ENCODE measurements at regions not wholly inside any gene's neighbourhood (a gene's known extent, or its start where the extent isn't known, plus 50 kb on each side); places are given as distances from the start of the nearest gene placed in this dataset.
A peak's percentile ranks its signal among the peaks of the same experiment; 100 is the strongest.

DNA sequence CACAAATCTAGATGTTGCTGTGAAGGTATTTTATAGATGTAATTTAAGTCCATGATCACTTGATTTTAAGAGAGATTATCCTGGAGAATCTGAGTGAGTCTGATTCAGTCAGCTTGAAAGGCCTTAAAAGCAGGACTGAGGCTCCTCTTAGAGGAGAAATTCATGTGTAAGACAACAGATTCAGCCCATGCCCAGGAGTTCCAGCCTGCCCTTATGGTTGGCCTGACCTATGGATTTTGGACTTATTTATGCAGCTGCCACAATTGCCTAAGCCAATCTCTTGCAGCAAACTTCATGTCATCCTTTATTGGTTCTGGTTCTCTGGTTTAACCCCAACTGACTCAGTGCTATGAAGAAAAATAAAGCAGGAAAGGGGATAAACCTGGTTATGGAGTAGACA lies 296.5 kb upstream of the RASGRP1 start:
- intact Hi-C loops (cut with DNase I; ENCODE audit: low total_unique reads): no loop called here
- TF ChIP-seq POLR2A (IDR thresholded peaks at IDR 0.05): no peak
- TF ChIP-seq, protein P1, sequence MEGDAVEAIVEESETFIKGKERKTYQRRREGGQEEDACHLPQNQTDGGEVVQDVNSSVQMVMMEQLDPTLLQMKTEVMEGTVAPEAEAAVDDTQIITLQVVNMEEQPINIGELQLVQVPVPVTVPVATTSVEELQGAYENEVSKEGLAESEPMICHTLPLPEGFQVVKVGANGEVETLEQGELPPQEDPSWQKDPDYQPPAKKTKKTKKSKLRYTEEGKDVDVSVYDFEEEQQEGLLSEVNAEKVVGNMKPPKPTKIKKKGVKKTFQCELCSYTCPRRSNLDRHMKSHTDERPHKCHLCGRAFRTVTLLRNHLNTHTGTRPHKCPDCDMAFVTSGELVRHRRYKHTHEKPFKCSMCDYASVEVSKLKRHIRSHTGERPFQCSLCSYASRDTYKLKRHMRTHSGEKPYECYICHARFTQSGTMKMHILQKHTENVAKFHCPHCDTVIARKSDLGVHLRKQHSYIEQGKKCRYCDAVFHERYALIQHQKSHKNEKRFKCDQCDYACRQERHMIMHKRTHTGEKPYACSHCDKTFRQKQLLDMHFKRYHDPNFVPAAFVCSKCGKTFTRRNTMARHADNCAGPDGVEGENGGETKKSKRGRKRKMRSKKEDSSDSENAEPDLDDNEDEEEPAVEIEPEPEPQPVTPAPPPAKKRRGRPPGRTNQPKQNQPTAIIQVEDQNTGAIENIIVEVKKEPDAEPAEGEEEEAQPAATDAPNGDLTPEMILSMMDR (IDR thresholded peaks at IDR 0.05): no peak
- DNase-seq (ENCODE audit: low spot score in 2 of 2): no peak

DNA sequence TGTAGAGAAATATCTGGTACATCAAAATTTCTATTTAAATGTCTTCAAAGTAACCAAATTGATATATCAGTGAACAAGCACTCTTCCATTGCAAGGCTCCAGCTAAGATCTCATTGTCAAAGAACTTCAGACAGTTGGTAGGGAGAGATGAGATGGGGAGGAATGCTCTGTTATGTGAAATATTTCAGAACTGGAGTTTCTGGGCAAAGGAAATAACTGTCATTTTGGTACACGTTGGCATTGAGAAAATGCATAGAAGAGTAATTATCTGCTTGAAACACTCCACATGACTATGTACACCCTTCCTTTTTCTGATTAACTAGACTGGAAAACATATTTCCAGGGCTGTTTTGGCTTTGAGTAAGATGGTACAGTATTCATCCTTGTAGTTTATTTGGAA lies 297.5 kb upstream of the RASGRP1 start:
- 47 to 58% methylated on average over 1 of the region's 1 CpG for WGBS, 2 donors
- no peak for TF ChIP-seq POLR2A (IDR thresholded peaks at IDR 0.05)
- TF ChIP-seq, protein P1 (IDR thresholded peaks at IDR 0.05): no peak
- H3K4me3 ChIP-seq (ENCODE audit: low read depth, poor library complexity, severe bottlenecking): no peak overlapping the region
- intact Hi-C loops (cut with DNase I; ENCODE audit: low total_unique reads): no loop called here
- no peak for DNase-seq (ENCODE audit: low spot score in 2 of 2)

More for the DNA sequence above, 296.5 kb upstream of the RASGRP1 start:
- no peak overlapping the region for H3K4me3 ChIP-seq (ENCODE audit: low read depth, poor library complexity, severe bottlenecking)

DNA sequence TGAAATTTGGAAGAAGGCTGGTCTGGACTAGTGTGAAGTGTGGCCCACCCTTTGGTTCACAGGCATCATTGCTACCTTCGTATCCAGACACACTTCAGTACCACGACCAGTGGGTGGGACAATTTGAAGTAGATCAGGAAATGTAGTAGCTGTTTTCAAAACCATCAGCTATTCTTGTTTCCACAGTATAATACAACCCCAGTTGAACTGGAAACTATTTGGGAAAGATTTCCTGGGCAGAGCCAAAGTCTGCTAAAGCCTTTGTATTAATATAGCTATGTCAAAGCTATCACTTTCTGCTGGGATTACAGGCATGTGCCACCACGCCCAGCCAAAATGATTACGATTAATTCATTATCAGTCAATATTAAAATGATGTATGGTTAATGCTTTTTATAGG lies 298.8 kb upstream of the RASGRP1 start:
- TF ChIP-seq, protein P1 (IDR thresholded peaks at IDR 0.05): no peak
- no peak for TF ChIP-seq POLR2A (IDR thresholded peaks at IDR 0.05)
- DNase-seq (ENCODE audit: low spot score in 2 of 2): no peak
- intact Hi-C loops (cut with DNase I; ENCODE audit: low total_unique reads): no loop called here
- WGBS, 2 donors: 81 to 83% methylated on average over 4 of the region's 4 CpGs
- no peak overlapping the region for H3K4me3 ChIP-seq (ENCODE audit: low read depth, poor library complexity, severe bottlenecking)

DNA sequence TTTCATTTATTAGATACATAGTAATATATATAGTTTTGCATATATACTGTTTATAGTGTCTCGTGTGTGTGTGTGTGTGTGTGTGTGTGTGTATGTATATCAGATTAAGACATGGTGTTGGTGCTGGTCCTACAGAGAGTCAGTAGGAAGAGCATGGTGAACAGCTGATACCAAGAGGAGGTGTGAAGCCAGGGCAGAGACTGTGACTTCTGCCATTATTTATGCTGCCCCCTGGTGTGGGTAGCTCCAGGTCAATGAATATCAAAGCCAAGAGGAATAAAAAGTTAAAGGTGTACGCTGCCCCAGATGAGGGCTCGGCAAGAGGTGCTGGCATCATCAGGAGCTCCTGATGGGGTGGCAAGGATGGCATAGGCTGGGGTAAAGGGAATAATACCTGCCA lies 299.5 kb upstream of the RASGRP1 start:
- DNase-seq (ENCODE audit: low spot score in 2 of 2): no peak
- no peak overlapping the region for H3K4me3 ChIP-seq (ENCODE audit: low read depth, poor library complexity, severe bottlenecking)
- WGBS, 2 donors: 83 to 85% methylated on average over 3 of the region's 3 CpGs
- intact Hi-C loops (cut with DNase I; ENCODE audit: low total_unique reads): no loop called here
- TF ChIP-seq POLR2A (IDR thresholded peaks at IDR 0.05): no peak
- TF ChIP-seq, protein P1 (IDR thresholded peaks at IDR 0.05): no peak

DNA sequence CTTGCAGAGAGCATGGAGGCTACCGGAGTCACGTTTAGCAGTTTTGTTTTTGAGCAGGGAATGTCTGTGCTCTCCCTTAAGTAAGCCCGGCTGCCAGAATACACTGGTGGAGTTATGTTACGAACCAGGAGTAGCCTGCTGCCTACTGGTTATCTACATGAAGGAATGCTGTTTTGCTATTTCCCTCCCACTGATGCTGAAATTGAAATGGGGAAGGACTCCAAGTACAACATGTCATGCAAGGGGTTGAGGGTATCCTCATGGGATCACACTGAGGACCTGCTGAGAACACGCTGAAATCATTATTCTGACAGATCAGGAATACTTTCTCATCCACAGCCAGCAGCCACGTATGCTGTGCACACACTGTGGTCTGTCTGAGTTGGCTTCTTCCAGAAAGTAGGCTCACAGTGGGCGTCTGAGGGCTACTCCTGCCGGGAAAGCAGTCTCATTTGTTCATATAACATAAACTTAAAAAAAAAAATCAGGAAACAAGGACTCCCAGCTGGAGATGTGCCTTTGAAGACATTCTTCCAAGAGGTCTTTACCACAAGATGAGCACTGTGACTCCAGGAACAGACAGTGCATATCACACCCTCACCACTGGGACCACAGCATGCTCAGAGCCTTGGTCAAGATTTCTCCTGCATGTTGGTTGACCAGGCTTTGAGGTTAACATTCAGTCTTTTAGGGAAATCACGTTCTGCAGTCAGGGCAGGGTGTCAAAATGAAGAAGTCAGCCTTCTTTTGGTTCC lies 300.4 kb upstream of the RASGRP1 start:
- intact Hi-C loops (cut with DNase I; ENCODE audit: low total_unique reads): no loop called here
- peak in 1 of 2 donors; percentile 69 for DNase-seq (ENCODE audit: low spot score in 2 of 2)
- WGBS, 2 donors: 46 to 56% methylated on average over 9 of the region's 9 CpGs
- H3K4me3 ChIP-seq (ENCODE audit: low read depth, poor library complexity, severe bottlenecking): no peak overlapping the region
- TF ChIP-seq, protein P1 (IDR thresholded peaks at IDR 0.05): no peak
- no peak for TF ChIP-seq POLR2A (IDR thresholded peaks at IDR 0.05)

DNA sequence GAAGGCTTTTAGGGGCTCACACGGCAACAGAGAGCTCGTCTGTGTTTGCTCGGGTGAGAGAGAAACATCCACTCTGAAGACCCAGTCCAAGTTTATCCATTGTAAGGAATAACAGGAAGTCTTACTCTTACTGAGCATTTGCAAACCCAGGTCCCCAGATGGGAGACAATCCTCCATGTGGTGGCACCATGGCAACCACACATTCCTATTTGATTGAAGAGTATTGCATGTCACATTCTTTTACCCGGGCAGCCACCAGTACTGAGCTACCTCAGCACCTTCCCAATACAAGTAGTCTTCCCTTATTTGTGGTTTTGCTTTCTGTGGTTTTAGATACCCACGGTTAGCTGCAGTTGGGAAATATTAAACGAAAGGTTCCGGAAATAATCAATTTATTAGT lies 302.9 kb upstream of the RASGRP1 start:
- 81 to 89% methylated on average over 7 of the region's 7 CpGs for WGBS, 2 donors
- intact Hi-C loops (cut with DNase I; ENCODE audit: low total_unique reads): no loop called here
- TF ChIP-seq, protein P1 (IDR thresholded peaks at IDR 0.05): no peak
- TF ChIP-seq POLR2A (IDR thresholded peaks at IDR 0.05): no peak
- DNase-seq (ENCODE audit: low spot score in 2 of 2): no peak
- no peak overlapping the region for H3K4me3 ChIP-seq (ENCODE audit: low read depth, poor library complexity, severe bottlenecking)

All from lower leg skin (tissue), 4 donors.